ENCODE measurements at regions not wholly inside any gene's neighbourhood (a gene's known extent, or its start where the extent isn't known, plus 50 kb on each side); places are given as distances from the start of the nearest gene placed in this dataset.
"Not testable (repeated sequence)": the region's sequence is repeated elsewhere in the genome, so short reads cannot be mapped to it uniquely, and the experiment has no call there.

DNA sequence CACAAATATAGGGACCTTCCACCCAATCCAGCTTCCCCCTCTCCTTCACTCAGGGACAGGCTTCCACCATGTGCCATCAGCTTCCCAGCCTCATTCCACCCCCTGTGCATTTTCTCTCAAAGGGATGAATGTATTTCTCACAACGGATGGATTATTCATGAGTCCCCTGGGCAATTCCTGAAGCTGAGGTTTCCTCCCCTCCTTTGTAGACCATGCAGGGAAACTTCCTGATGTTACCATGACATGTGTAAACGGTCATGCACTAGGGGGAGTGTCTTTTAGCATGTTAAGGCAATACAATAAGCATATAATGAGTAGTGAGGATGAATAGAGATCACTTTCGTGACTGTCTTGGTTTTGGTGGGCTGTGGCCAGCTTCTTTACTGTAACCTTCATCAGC lies 706.8 kb downstream of the TMEM121 start:
- not testable (repeated sequence) for DNase-seq (ENCODE audit: low read depth in 4 of 4, low spot score in 3 of 4)

DNA sequence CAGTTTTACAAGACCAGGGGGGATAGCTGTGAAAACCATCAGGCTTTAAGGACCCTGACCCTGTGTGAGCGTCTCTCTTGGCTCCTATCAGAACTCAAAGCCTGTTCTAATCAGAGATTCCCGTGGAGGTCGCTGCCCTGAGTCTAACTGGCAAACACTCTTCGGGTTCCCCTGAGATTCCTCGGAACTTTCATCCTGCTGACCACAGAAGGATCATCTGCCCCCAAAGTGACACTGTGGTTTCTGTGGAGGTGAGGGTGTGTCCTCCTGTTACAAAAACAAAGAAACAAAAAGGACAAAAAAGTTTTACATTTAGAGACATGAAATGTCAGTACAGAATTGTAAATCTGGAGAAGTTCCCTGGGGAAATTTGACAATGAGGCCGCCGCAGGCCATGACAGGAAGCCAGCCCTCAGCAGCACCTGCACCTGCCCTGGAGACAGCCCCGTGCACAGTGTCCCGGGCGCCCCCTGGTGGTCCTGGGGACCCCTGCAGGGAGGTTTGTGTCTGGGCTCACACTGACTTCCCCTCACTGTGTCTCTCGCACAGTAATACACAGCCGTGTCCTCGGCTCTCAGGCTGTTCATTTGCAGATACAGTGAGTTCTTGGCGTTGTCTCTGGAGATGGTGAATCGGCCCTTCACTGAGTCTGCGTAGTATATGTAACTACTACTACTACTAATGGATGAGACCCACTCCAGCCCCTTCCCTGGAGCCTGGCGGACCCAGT lies 708.3 kb downstream of the TMEM121 start:
- not testable (repeated sequence) for DNase-seq (ENCODE audit: low read depth in 4 of 4, low spot score in 3 of 4)

DNA sequence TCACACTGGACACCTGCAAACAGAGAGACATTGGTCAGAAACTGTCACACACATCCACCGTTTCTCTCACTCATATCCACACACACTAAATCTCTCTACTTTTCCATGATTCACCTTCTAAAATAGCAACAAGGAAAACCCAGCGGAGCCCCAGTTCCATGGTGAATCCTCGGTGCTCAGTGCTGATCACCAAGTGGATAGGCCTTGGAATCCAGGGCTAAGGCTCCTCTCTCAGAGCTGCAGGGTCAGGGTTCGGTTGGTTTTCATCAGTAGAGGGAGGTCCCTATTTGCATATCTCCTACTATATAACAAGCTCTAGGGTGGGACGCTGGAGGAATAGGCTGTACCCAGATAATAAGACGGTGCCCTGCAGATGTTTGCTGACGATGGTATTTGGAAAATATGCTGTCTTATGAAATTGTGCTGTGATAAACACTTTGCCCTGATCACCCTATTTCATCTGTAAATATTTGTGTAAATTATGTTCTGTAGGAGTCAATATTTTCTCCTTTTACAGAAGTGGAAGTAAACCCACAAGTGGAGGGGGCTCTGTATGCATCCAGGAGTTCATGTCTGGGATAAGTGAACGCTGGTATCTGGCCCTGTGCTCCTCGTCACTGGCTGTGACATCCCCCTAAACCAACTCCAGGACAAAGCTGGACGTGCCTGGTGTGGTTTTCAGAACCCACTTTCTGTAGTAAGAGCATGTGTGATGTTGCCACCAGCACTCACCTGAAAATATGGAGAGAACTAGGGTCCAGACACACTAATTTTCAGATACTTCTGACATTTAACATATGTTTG lies 709.2 kb downstream of the TMEM121 start:
- no peak for DNase-seq (ENCODE audit: low read depth in 4 of 4, low spot score in 3 of 4)

DNA sequence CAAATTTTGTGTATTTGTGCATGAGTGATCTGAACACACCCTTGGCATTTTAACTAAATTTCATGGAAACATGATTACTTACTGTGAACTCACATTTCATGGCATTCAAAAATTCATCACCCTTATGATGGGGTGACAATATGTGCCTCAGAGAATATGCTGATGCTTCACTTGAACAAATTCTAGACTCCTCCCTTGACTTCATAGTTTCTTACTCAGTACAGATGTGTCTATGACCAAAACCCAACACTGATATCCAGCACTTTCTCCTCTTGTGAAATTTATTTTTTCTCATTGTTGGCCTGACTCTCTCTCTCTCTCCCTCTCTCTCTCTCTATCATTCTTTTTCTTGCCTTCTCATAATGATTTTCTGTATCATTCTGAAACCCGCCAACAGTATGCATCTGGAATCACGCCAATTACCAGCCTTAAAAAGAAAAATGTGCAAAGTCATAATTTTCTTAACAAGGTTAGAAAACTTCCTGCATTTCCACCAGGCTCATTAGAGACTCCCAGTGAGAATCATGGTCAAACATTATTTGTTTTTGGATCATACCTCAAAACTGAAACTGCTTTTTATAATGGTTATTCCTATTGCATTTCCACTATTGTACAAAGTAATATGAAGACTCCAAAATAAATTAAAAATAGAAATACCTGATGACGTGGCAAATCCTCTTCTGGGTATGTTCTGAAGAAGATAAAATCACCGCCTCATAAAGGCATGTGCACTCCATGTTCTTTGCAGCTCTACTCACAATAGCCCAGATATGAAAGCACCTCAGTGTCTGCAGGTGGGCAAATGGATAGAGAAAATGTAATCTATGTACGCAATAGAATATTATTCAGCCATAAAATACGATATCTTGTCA lies 722.2 kb downstream of the TMEM121 start:
- DNase-seq (ENCODE audit: low read depth in 4 of 4, low spot score in 3 of 4), result no peak

DNA sequence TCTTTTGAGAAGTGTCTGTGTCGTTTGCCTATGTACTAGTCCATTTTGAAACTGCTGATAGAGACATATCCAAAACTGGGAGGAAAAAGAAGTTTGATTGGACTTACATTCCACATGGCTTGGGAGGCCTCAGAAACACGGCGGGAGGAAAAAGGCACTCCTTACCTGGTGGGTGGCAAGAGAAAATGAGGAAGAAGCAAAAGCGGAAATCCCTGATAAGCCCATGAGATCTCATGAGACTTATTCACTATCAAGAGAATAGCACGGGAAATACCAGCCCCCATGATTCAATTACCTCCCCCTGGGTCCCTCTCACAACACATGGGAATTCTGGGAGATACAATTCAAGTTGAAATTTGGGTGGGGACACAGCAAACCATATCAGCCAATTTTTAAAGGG lies 727.6 kb downstream of the TMEM121 start:
- not testable (repeated sequence) for DNase-seq (ENCODE audit: low read depth in 4 of 4, low spot score in 3 of 4)

DNA sequence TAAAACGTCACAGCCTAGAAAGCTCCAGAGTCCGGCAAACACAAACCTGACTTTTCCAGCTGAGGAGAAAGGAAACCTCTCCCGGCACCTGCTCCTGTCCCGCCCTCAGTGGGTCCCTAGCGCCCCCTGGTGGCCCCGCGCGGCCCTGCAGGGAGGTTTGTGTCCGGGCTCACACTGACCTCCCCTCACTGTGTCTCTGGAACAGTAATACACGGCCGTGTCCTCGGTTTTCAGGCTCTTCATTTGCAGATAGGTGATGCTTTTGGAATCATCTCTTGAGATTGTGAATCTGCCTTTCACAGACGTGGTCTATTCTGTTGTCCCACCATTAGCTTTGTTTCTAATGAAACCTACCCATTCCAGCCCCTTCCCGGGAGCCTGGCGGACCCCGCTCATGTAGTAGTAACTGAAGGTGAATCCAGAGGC lies 731.2 kb downstream of the TMEM121 start:
- not testable (repeated sequence) for DNase-seq (ENCODE audit: low read depth in 4 of 4, low spot score in 3 of 4)

DNA sequence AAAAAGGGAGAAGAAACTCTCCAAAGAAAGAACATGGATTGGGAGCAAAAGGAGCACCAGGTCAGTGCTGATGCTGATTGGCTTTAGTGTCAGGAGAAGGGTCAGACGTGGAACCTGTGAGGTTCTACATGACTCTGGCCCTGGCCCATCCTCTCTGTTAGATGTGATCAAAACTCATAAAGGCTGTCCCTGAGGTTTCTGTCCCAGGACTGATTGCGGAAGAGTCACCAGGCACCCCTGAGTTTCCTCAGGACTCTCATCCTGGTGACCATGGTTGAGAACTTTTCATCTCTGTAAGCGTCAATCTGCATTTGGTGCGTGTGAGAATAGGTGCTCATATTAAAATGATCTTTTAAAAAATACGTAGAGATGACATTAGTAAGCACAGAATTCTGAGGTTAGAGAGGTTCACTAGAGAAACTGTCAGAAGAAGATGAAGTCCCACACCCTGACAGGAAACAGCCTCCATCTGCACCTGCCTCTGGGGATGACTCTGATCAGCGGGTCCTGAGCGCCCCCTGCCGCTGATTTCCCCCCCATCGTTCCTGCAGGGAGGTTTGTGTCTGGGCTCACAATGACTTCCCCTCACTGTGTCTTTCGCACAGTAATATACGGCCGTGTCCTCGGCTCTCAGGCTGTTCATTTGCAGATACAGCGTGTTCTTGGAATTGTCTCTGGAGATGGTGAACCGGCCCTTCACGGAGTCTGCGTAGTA lies 741.8 kb downstream of the TMEM121 start:
- DNase-seq (ENCODE audit: low read depth in 4 of 4, low spot score in 3 of 4), result no peak

DNA sequence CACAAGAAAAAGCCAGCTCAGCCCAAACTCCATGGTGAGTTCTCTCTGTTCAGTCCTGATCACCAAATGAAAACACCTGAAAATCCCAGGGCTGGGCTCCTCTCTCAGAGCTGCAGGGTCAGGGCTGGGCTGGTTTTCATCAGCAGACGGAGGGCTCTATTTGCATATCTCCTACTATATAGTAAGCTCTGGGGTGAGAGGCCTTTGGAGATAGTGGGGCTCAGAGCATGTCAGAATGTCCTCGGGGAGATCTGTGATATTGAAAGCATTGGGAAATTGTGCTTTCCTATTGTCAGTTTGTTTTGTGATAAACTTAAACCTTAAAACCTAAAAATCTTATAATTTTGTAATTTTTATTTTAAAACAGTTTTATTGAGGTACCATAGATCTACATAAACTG lies 742.6 kb downstream of the TMEM121 start:
- DNase-seq (ENCODE audit: low read depth in 4 of 4, low spot score in 3 of 4), result no peak

DNA sequence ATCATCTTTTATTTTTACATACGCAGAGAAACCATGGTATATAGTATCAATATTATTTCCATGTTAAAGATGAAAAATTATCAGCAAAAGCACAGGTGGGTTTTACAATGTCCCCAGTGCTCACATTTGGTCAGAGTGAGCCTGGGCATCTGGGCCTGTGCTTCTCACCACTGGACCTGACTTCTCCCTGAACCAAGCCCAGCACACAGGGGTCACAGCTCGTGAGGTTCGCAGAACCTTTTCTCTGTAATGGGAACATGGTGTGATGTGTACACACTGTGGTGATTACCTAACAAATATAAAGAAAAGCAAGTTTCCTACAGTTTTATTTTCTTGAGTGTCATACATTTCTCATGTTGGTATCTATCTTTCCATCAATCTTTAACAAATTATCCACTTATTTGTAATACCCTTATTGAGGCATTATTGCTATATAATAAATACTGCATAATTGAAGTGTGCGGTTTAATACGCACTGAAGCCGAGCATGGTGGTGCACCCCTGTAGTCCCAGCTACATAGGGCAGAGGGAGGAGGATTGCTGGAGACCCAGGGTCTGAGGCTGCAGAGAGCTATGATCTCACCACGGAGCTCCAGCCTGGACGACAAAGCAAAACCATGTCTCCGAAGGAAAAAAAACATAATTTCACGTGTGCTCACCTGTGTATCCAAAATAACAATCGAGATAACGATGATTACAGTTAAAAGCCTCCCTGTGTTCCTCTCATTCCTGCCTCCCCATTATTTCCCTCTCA lies 743.2 kb downstream of the TMEM121 start:
- DNase-seq (ENCODE audit: low read depth in 4 of 4, low spot score in 3 of 4), result no peak

DNA sequence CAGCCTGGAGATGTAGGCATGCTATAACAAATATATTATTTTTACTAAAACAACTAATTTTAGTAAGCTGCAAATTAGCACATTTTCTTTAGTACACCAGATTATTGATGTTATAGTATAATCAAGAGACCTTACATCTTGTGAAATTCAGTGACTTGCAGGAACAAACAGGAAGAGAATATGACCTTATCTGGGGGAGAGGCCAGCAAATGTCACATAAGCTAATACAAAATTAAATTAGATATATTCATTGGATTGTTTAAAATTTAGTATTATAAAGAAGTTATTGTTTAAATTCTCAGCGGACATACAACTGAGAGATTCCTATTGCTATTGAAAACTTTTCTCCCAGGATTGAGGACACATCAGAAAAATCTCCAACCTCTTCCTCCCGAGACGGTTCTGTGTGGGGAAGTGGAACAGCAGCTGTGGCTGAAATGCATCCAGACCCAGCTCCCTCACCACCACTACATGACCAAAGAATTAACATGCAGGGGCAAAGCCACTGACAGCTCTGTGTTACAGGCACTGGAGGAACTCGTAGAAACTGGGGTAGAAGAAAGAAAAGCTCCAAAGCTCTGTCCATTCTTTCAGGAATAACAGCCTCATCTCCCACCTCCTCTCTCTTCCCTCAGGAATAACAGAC lies 744.2 kb downstream of the TMEM121 start:
- DNase-seq (ENCODE audit: low read depth in 4 of 4, low spot score in 3 of 4), result not testable (repeated sequence)

DNA sequence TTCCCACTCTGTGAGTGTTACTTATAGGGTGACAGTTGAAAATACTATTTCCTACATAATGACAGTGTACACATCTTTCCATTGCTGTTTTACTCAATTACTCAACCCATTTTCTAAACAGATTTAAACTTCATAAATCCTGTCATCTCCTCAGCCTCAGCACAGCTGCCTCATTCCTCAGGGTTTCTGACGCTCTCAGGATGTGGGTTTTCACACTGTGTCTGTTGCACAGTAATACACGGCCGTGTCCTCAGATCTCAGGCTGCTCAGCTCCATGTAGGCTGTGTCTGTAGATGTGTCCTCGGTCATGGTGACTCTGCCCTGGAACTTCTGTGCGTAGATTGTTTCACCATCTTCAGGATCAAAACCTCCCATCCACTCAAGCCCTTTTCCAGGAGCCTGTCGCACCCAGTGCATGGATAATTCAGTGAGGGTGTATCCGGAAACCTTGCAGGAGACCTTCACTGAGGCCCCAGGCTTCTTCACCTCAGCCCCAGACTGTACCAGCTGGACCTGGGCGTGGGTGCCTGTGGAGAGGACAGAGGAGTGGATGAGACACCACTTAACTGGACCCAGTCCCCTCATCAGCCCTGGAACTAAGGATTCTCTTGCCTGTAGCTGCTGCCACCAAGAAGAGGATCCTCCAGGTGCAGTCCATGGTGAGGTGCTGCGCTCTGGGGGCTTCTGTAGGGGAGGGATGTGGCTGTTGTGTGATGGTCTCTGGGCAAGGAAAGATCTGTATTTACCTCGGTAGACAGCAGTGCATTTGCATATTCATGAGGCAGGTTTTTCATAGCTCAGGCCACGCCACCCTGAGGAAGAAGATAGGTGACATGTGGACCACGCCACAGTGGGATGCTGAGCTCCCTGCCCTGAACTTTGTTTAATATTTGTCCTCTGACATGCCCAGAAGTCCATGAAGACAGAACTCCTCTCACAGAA lies 750.2 kb downstream of the TMEM121 start:
- DNase-seq (ENCODE audit: low read depth in 4 of 4, low spot score in 3 of 4), result no peak

DNA sequence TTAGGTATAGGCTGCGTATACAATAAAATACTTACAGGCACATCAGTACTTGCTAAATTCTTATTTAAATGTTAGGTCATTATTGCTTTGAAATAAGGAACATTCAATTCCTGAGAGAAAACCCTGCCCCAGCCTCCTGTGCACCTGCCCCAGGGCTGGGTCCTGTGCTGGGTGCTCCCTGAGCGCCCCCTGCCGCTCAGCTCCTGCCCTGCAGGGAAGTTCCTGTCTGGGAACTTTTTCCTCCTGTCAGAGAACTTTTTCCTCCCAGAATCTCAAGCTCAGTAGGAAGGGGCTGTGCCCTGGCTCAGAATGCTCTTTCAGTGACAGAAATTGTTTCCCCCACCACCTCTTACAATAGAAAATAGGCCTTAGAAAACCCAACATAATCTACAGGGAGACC lies 751.1 kb downstream of the TMEM121 start:
- DNase-seq (ENCODE audit: low read depth in 4 of 4, low spot score in 3 of 4), result no peak

DNA sequence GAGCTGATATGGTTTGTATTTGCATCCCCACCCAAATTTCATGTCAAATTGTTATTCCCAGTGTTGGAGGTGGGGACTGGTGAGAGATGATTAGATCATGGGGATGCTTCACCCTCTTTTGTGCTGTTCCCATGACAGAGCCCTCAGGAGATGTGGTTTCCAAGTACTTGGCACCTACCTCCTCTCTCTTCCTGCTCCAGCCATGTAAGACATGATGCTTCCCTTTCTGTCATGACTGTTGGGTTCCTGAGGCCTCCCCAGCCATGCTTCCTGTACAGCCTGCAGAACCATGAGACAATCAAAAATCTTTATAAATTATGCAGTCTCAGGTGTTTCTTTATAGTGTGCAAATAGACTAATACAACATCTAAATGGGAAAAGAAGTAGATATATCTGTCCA lies 754.5 kb downstream of the TMEM121 start:
- no peak for DNase-seq (ENCODE audit: low read depth in 4 of 4, low spot score in 3 of 4)

DNA sequence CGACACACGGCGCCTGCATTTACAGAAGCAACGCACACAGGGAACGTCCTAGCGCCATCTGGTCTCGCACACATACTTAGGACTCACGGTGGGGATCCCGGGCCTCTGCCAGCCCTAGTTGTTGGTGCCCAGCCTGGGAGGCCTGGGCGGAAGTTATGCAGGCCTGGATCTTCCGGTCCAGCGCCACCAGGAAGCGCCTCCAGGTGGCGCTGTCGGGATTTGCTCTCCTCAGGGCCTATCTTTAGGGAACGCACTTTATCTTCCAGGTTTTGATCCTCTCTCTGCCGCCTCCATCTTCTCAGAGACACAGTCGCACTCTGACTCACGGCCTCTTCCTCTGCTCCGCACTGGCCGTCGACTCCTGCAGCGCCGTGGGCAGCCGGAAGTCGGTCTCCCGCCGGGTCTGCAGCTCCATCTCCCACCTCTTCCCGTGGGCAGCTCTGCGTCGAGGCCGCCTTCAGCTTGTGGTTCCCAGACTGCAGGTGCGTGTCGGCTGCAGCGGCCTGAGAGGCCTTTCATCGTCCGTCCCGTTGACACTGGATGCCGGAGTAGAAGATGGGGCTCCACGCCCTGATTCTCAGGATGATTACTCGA lies 760.4 kb downstream of the TMEM121 start:
- DNase-seq (ENCODE audit: low read depth in 4 of 4, low spot score in 3 of 4), result no peak

DNA sequence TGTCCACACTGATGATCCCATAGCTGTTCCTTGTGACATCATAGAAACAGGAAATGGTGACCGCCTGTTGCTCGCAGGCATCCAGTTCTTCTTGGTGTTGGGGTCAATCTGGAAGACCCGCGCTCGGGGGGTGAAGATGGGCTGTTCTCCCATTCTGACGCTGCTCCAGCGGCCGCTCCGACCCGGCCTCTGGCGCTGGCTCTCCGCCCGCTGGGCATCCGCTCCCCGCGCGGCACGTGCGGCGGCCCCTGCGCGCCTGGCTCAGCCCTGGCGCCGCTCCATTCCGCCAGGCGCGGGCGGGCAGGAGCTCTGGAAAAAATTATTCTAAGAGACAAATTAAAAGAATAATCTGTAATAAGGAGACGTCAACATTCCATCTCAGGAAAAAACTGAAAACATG lies 761.1 kb downstream of the TMEM121 start:
- no peak for DNase-seq (ENCODE audit: low read depth in 4 of 4, low spot score in 3 of 4)

DNA sequence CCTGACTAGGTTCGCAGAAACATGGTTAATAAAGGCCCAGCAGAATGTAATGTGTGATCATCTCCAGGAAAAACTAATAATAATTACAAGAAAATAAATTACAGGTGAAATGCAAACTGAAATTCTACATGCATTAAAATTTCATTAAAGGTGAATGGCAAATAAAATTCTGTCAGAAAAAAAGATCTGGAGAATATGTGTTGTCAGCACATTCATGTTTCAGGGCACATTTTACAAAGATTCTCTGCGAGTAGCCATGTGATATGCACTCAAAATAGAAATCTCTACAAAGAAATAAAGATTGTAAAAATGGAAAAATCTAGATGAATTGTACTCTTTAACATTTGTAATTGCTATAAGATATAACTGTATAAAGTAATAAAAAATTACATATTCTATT lies 765.2 kb downstream of the TMEM121 start:
- no peak for DNase-seq (ENCODE audit: low read depth in 4 of 4, low spot score in 3 of 4)

DNA sequence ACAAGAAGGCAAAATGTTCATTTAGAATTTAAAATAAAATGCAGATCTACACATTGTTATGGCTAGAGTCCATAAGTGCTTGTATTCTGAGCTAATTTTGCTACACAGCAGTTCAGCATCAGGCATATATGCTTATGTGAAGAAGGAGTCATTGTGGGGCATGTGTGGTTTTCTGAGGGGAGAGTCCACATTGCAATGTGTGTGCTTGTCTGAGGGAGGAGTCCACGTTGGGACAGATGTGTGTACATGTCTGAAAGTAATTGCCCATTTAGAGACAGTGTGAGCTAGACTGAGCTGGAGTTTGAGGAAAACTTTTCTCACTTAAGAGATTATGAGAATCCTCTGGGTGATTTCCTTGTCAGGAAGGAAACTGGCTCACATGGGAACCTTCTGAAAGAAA lies 767.9 kb downstream of the TMEM121 start:
- no peak for DNase-seq (ENCODE audit: low read depth in 4 of 4, low spot score in 3 of 4)
